Ovary (tissue), 7 donors: ENCODE measurements at regions not wholly inside any gene's neighbourhood (a gene's known extent, or its start where the extent isn't known, plus 50 kb on each side); places are given as distances from the start of the nearest gene placed in this dataset.
"Not testable (repeated sequence)": the region's sequence is repeated elsewhere in the genome, so short reads cannot be mapped to it uniquely, and the experiment has no call there.

ENCODE experiments used
- DNase-seq, 5 donors: peaks; one replicate each; pipeline ENCODE4 v3.0.0-alpha.2; 2019 to 2020
- H3K27ac ChIP-seq, 2 donors: fragments of 200-600 bp; one replicate each; pipeline versions ENCODE4 v1.5.1 to v1.8.0; 2019 to 2022
- H3K27me3 ChIP-seq: fragments of 200-600 bp; one replicate; pipeline ENCODE4 v1.8.0; 2022
- H3K36me3 ChIP-seq: fragments of 200-600 bp; sonication (generic); one replicate; pipeline ENCODE4 v1.5.1; 2019
- H3K4me1 ChIP-seq: one replicate; pipeline ENCODE4 v1.8.1; 2013; ENCODE audit warnings: mild to moderate bottlenecking, moderate library complexity; ENCODE audit not compliant: insufficient read depth
- H3K4me3 ChIP-seq: fragments of 200-600 bp; sonication (generic); one replicate; pipeline ENCODE4 v1.5.1; 2017
- H3K9me3 ChIP-seq, 2 donors: fragments of 200-600 bp in 1 of 2; sonication (generic) in 1 of 2; one replicate each; pipeline versions ENCODE4 v1.5.1 to v1.8.1; 2013 to 2019; ENCODE audit warnings: mild to moderate bottlenecking in 1 of 2, moderate library complexity in 1 of 2
- EP300 ChIP-seq: sonication (generic); formaldehyde crosslinking; IDR thresholded peaks from one replicate; pipeline ENCODE4 v1.6.1; 2017; ENCODE audit warnings: antibody characterized with exemption
- POLR2A ChIP-seq: fragments of 450-650 bp; IDR thresholded peaks from one replicate; pipeline ENCODE4 v1.6.1; 2017; ENCODE audit warnings: antibody characterized with exemption, mild to moderate bottlenecking, moderate library complexity
- WGBS, 3 donors: extraction: QIAGEN DNeasy Blood & Tissue Kit in 1 of 3; methylation state at CpG; one replicate each; pipeline versions ENCODE4 v1.1.5 to v1.1.7; 2013 to 2017; 5-methylcytosine and 5-hydroxymethylcytosine counted together
- intact Hi-C, 4 donors: fragments of 100-400 bp; cut with DNase I; formaldehyde crosslinking; loops; one replicate each; pipeline versions ENCODE4 v1.11.0 to v1.15.1; 2022 to 2023
- TF ChIP-seq, protein P1 (sequence below), 3 donors: fragments of 450-650 bp in 2 of 3; fragments of 200-600 bp in 1 of 3; IDR thresholded peaks; one replicate each; pipeline versions ENCODE4 v1.5.1 to v1.8.0; 2016 to 2022; ENCODE audit warnings: antibody characterized with exemption in 3 of 3, mild to moderate bottlenecking in 1 of 3
- donor health status: DM: no; HTN: no; CAD: no; lungs with moderate emphysema.
- donor health status: DM: no; HTN: no; CAD: no.
- donor health status: Bipolar disorder and iron deficiency.
- donor health status: DM: no; HTN: no; CAD: no.
- donor health status: DM: yes; HTN: yes; CAD: no.

DNA sequence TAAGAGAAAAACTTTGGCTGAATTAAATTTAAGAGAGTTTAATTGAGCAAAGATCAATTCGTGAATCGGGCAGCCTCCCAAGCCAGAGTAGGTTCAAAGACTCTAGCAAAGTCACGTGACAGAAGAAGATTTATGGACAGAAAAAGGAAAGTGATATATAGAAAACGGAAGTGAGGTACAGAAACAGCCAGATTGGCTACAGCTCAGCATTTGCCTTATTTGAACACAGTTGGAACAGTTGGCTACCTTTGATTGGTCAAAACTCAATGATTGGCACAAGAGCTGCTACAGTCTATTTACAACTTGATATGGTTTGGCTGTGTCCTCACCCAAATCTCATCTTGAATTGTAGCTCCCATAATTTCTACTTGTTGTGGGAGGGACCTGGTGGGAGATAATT, 102.6 kb downstream of the PLG start:
- Histone ChIP-seq H3K27me3 (no peaks in the 10 kb centered on the region), H3K4me1 (no peaks in the 10 kb centered on the region), H3K27ac (no peak overlapping the region), H3K36me3 (no peaks in the 10 kb centered on the region), H3K9me3 (no peaks in the 10 kb centered on the region), H3K4me3 (no peak overlapping the region)
- TF ChIP-seq POLR2A, result no peak
- TF ChIP-seq, protein P1, sequence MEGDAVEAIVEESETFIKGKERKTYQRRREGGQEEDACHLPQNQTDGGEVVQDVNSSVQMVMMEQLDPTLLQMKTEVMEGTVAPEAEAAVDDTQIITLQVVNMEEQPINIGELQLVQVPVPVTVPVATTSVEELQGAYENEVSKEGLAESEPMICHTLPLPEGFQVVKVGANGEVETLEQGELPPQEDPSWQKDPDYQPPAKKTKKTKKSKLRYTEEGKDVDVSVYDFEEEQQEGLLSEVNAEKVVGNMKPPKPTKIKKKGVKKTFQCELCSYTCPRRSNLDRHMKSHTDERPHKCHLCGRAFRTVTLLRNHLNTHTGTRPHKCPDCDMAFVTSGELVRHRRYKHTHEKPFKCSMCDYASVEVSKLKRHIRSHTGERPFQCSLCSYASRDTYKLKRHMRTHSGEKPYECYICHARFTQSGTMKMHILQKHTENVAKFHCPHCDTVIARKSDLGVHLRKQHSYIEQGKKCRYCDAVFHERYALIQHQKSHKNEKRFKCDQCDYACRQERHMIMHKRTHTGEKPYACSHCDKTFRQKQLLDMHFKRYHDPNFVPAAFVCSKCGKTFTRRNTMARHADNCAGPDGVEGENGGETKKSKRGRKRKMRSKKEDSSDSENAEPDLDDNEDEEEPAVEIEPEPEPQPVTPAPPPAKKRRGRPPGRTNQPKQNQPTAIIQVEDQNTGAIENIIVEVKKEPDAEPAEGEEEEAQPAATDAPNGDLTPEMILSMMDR (IDR thresholded peaks at IDR 0.05), result no peak
- intact Hi-C loops, result no loop called here
- WGBS, 3 donors, result 51 to 64% (median 63%) methylated on average over 4 of the region's 4 CpGs
- no peak for DNase-seq

GRCh38 chr6:160808263-160808662, 106.2 kb downstream of the PLG start:
- H3K4me1 ChIP-seq, result no peaks in the 10 kb centered on the region
- no peak overlapping the region for H3K4me3 ChIP-seq
- no peak for DNase-seq
- TF ChIP-seq EP300, result no peak
- no peak for TF ChIP-seq POLR2A
- TF ChIP-seq, protein P1 (IDR thresholded peaks at IDR 0.05), result no peak
- no peaks in the 10 kb centered on the region for H3K36me3 ChIP-seq
- H3K9me3 ChIP-seq, result no peaks in the 10 kb centered on the region
- H3K27me3 ChIP-seq, result no peaks in the 10 kb centered on the region
- H3K27ac ChIP-seq, result no peak overlapping the region
- WGBS, 3 donors, result 78 to 84% (median 78%) methylated on average over 2 of the region's 2 CpGs
- intact Hi-C loops, result no loop called here

GRCh38 chr6:160810238-160810637, 108.2 kb downstream of the PLG start:
- DNase-seq, result no peak
- H3K27ac ChIP-seq, result no peak overlapping the region
- TF ChIP-seq POLR2A (no peak), EP300 (no peak)
- TF ChIP-seq, protein P1 (IDR thresholded peaks at IDR 0.05), result no peak
- H3K36me3 ChIP-seq, result no peaks in the 10 kb centered on the region
- H3K4me1 ChIP-seq, result no peaks in the 10 kb centered on the region
- no peaks in the 10 kb centered on the region for H3K9me3 ChIP-seq
- no peaks in the 10 kb centered on the region for H3K27me3 ChIP-seq
- intact Hi-C loops, result no loop called here
- WGBS, 3 donors, result 68 to 83% (median 70%) methylated on average over 3 of the region's 3 CpGs
- no peak overlapping the region for H3K4me3 ChIP-seq

- no peaks in the 10 kb centered on the region for H3K9me3 ChIP-seq
- intact Hi-C loops, result no loop called here
- no peaks in the 10 kb centered on the region for H3K4me1 ChIP-seq
- H3K27ac ChIP-seq, result no peak overlapping the region
- DNase-seq, result no peak
- WGBS, 3 donors, result 48 to 71% (median 58%) methylated on average over 2 of the region's 2 CpGs
- H3K27me3 ChIP-seq, result no peaks in the 10 kb centered on the region
- TF ChIP-seq, protein P1 (IDR thresholded peaks at IDR 0.05), result no peak
- TF ChIP-seq EP300, result no peak
- no peak overlapping the region for H3K4me3 ChIP-seq
- no peaks in the 10 kb centered on the region for H3K36me3 ChIP-seq
Observed at GRCh38 chr6:160812097-160812496, 110.1 kb downstream of the PLG start.

GRCh38 chr6:160818934-160819333, 116.9 kb downstream of the PLG start:
- no peaks in the 10 kb centered on the region for H3K27me3 ChIP-seq
- TF ChIP-seq, protein P1 (IDR thresholded peaks at IDR 0.05), result no peak
- TF ChIP-seq EP300, result no peak
- TF ChIP-seq POLR2A, result no peak
- H3K27ac ChIP-seq, result no peak overlapping the region
- H3K4me1 ChIP-seq, result no peaks in the 10 kb centered on the region
- no peaks in the 10 kb centered on the region for H3K36me3 ChIP-seq
- no peak for DNase-seq
- WGBS, 3 donors, result 37 to 49% (median 47%) methylated on average over 1 of the region's 1 CpG
- no peak overlapping the region for H3K4me3 ChIP-seq
- intact Hi-C loops, result no loop called here
- no peaks in the 10 kb centered on the region for H3K9me3 ChIP-seq

GRCh38 chr6:160820661-160821060, 118.6 kb downstream of the PLG start:
- H3K27me3 ChIP-seq, H3K27ac ChIP-seq, H3K4me1 ChIP-seq, H3K4me3 ChIP-seq, intact Hi-C loops, DNase-seq, H3K9me3 ChIP-seq, H3K36me3 ChIP-seq: not testable (repeated sequence)
- WGBS, 3 donors, result 93% methylated on average over 8 of the region's 8 CpGs
